ENCODE measurements at regions not wholly inside any gene's neighbourhood (a gene's known extent, or its start where the extent isn't known, plus 50 kb on each side); places are given as distances from the start of the nearest gene placed in this dataset.

DNA sequence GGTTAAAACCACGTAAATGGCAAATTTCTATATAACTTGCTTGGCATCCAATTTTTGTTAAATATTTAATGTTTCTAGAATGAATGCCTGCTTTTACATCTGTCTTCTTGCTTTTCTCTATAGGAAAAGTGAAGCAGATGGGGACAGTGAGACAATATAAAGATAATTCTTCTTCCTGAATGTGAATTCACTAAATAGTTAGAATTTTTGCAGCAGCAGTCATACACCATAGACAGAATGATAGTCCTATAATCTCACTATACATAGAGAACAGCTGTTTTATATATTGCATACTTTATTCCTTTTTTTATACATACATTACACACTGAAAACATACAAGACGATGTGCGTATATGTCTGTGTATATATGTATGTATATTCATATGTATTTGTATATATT lies 1127.3 kb downstream of the PCDH9 start:
- no peaks in the 10 kb centered on the region for H3K27me3 ChIP-seq (ENCODE audit: insufficient read depth, low read length)
- no peak overlapping the region for H3K56ac ChIP-seq (ENCODE audit: insufficient read length, low read depth, low read length)
- no peaks in the 10 kb centered on the region for H4K20me1 ChIP-seq (ENCODE audit: control insufficient read depth, insufficient read depth, insufficient read length)
- no peaks in the 10 kb centered on the region for H3K9me3 Mint-ChIP-seq
- no peaks in the 10 kb centered on the region for H3K79me1 ChIP-seq (ENCODE audit: insufficient read depth, low read depth, low read length, poor library complexity, severe bottlenecking)
- no peak overlapping the region for H4K5ac ChIP-seq (ENCODE audit: insufficient read length, low read depth, low read length)
- H3K14ac ChIP-seq (ENCODE audit: insufficient read depth, low read length) = no peak overlapping the region
- H3K9ac ChIP-seq (ENCODE audit: extremely low read depth, insufficient read length, low read length) = no peak overlapping the region
- no peak overlapping the region for H2BK15ac ChIP-seq (ENCODE audit: low read depth, low read length)
- H3K4me1 ChIP-seq (ENCODE audit: insufficient read depth, low read length) = no peaks in the 10 kb centered on the region
- no peak overlapping the region for H4K91ac ChIP-seq (ENCODE audit: insufficient read length, low read depth, low read length)
- H2BK120ac ChIP-seq (ENCODE audit: low read depth, low read length, poor library complexity, severe bottlenecking) = no peak overlapping the region
- H3T11ph ChIP-seq (ENCODE audit: low read length) = no peak overlapping the region
- H3K9me3 ChIP-seq (ENCODE audit: control insufficient read depth, low read depth, low read length) = no peaks in the 10 kb centered on the region
- H3K4me3 Mint-ChIP-seq = no peak overlapping the region
- H3K36me3 Mint-ChIP-seq (ENCODE audit: insufficient read depth in 1 of 3, low read depth in 3 of 3) = no peaks in the 10 kb centered on the region
- no peak overlapping the region for H3K27ac ChIP-seq (ENCODE audit: insufficient read length, low read depth, low read length)
- H3K4me1 Mint-ChIP-seq = no peaks in the 10 kb centered on the region
- no peak overlapping the region for H2AK5ac ChIP-seq (ENCODE audit: insufficient read length, low read length)
- TF ChIP-seq, protein P1, sequence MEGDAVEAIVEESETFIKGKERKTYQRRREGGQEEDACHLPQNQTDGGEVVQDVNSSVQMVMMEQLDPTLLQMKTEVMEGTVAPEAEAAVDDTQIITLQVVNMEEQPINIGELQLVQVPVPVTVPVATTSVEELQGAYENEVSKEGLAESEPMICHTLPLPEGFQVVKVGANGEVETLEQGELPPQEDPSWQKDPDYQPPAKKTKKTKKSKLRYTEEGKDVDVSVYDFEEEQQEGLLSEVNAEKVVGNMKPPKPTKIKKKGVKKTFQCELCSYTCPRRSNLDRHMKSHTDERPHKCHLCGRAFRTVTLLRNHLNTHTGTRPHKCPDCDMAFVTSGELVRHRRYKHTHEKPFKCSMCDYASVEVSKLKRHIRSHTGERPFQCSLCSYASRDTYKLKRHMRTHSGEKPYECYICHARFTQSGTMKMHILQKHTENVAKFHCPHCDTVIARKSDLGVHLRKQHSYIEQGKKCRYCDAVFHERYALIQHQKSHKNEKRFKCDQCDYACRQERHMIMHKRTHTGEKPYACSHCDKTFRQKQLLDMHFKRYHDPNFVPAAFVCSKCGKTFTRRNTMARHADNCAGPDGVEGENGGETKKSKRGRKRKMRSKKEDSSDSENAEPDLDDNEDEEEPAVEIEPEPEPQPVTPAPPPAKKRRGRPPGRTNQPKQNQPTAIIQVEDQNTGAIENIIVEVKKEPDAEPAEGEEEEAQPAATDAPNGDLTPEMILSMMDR (conservative IDR thresholded peaks at IDR 0.05) = no peak
- H3K23me2 ChIP-seq (ENCODE audit: insufficient read length, low read depth, low read length, poor library complexity, severe bottlenecking) = no peaks in the 10 kb centered on the region
- no peak overlapping the region for H3K4me2 ChIP-seq (ENCODE audit: insufficient read depth, insufficient read length, low read length)
- H3K79me2 ChIP-seq (ENCODE audit: insufficient read depth, low read length) = no peaks in the 10 kb centered on the region
- no CpG with 5 or more reads among the region's 3 CpGs for WGBS (ENCODE audit: extremely low coverage, insufficient read length, low lambda C conversion rate)
- no peak for DNase-seq
- H2BK20ac ChIP-seq (ENCODE audit: low read depth, low read length, poor library complexity, severe bottlenecking) = no peak overlapping the region
- no peaks in the 10 kb centered on the region for H3K27me3 Mint-ChIP-seq (ENCODE audit: low read depth)
- H3K4ac ChIP-seq (ENCODE audit: low read depth, low read length) = no peak overlapping the region
- H2AFZ ChIP-seq (ENCODE audit: low read length) = no peak overlapping the region
- H2BK12ac ChIP-seq (ENCODE audit: insufficient read length, low read depth, low read length) = no peak overlapping the region
- no peak overlapping the region for H4K8ac ChIP-seq (replicated peaks; ENCODE audit: insufficient read length, low read depth, low read length)
- H3K27ac Mint-ChIP-seq = no peak overlapping the region
- no peak overlapping the region for H3K23ac ChIP-seq (ENCODE audit: insufficient read length, low read depth, low read length)
- H3K18ac ChIP-seq (ENCODE audit: insufficient read length, low read depth, low read length) = no peak overlapping the region
- H2BK5ac ChIP-seq (ENCODE audit: insufficient read length, low read length) = no peak overlapping the region
